HEK293 (cell line): ENCODE measurements at regions not wholly inside any gene's neighbourhood (a gene's known extent, or its start where the extent isn't known, plus 50 kb on each side); places are given as distances from the start of the nearest gene placed in this dataset.
"Not testable (repeated sequence)": the region's sequence is repeated elsewhere in the genome, so short reads cannot be mapped to it uniquely, and the experiment has no call there.

Experiments
- CTCF ChIA-PET: fragments of 350-600 bp; formaldehyde crosslinking; extraction: SDS; loops from one replicate; lab custom pipeline; 2021; ENCODE audit warnings: antibody characterized with exemption; lab: Yijun Ruan, JAX
- POLR2A ChIA-PET: fragments of 300-600 bp; formaldehyde crosslinking; extraction: SDS; loops from one replicate; lab custom pipeline; 2020; ENCODE audit warnings: antibody characterized with exemption, inconsistent platforms; lab: Yijun Ruan, JAX
- H3K27ac ChIP-seq: fragments of 200-500 bp; sonication (Bioruptor generic); 2 replicates; pipeline ENCODE4 v1.5.1; 2014; ENCODE audit warnings: low read depth, low read length, control low read depth, inconsistent platforms; ENCODE audit errors: extremely low read depth
- H3K36me3 ChIP-seq, 2 experiments: fragments of 200-500 bp in 1 of 2; sonication (Bioruptor generic) in 1 of 2; 1 replicate in 1 of 2; 2 replicates in 1 of 2; pipeline ENCODE4 v1.5.1; 2014 to 2017; ENCODE audit warnings: inconsistent platforms in 2 of 2, low read length in 2 of 2; ENCODE audit not compliant: control insufficient read depth in 2 of 2, insufficient read depth in 1 of 2
- H3K4me1 ChIP-seq: fragments of 200-500 bp; sonication (Bioruptor generic); 2 replicates; pipeline ENCODE4 v1.5.1; 2014; ENCODE audit warnings: mild to moderate bottlenecking, low read length, inconsistent platforms; ENCODE audit not compliant: control insufficient read depth, insufficient read depth
- H3K4me3 ChIP-seq: 2 replicates; pipeline ENCODE4 v1.5.1; 2011; ENCODE audit warnings: low read depth, mild to moderate bottlenecking, control low read depth, low read length, moderate library complexity
- H3K9me3 ChIP-seq: fragments of 200-500 bp; sonication (Bioruptor generic); 2 replicates; pipeline ENCODE4 v1.5.1; 2014; ENCODE audit warnings: low read depth, low read length, inconsistent platforms; ENCODE audit not compliant: control insufficient read depth, insufficient read depth
- FEZF1 ChIP-seq: fragments of 450-650 bp; formaldehyde crosslinking; IDR thresholded peaks from 2 replicates; pipeline ENCODE4 v1.5.1; 2016; ENCODE audit warnings: missing biosample characterization, missing genetic modification characterization
- GLIS1 ChIP-seq: fragments of 450-650 bp; formaldehyde crosslinking; IDR thresholded peaks from 2 replicates; pipeline ENCODE4 v1.5.1; 2016; ENCODE audit warnings: missing biosample characterization, missing genetic modification characterization
- HOXC10 ChIP-seq: sonication (generic); formaldehyde crosslinking; IDR thresholded peaks from 2 replicates; pipeline ENCODE4 v1.8.1; 2023; ENCODE audit warnings: mild to moderate bottlenecking, missing genetic modification reagents
- IKZF3 ChIP-seq: fragments of 450-650 bp; IDR thresholded peaks from 2 replicates; pipeline ENCODE4 v1.5.0; 2018; ENCODE audit warnings: missing biosample characterization, mild to moderate bottlenecking, missing genetic modification characterization, moderate library complexity
- MEIS1 ChIP-seq: sonication (generic); formaldehyde crosslinking; IDR thresholded peaks from 2 replicates; pipeline ENCODE4 v1.8.1; 2022; ENCODE audit warnings: missing genetic modification reagents, mild to moderate bottlenecking, borderline replicate concordance
- TCF7L2 ChIP-seq: IDR thresholded peaks from 2 replicates; pipeline ENCODE4 v1.6.1; 2011; ENCODE audit warnings: low read depth, mild to moderate bottlenecking, inconsistent platforms, low read length, moderate library complexity, borderline replicate concordance
- ZBTB17 ChIP-seq: fragments of 450-650 bp; formaldehyde crosslinking; IDR thresholded peaks from 2 replicates; pipeline ENCODE4 v1.5.1; 2016; ENCODE audit warnings: missing biosample characterization, missing genetic modification characterization
- ZIC2 ChIP-seq: fragments of 450-650 bp; formaldehyde crosslinking; IDR thresholded peaks from 2 replicates; pipeline ENCODE4 v1.5.1; 2016; ENCODE audit warnings: missing biosample characterization, missing genetic modification characterization
- ZNF10 ChIP-seq: fragments of 450-650 bp; formaldehyde crosslinking; IDR thresholded peaks from 2 replicates; pipeline ENCODE4 v1.5.1; 2017; ENCODE audit warnings: missing biosample characterization, missing genetic modification characterization
- ZNF18 ChIP-seq: fragments of 450-650 bp; formaldehyde crosslinking; IDR thresholded peaks from 2 replicates; pipeline ENCODE4 v1.5.1; 2016; ENCODE audit warnings: missing biosample characterization, missing genetic modification characterization
- ZNF202 ChIP-seq: fragments of 450-650 bp; formaldehyde crosslinking; IDR thresholded peaks from 2 replicates; pipeline ENCODE4 v1.5.1; 2016; ENCODE audit warnings: missing biosample characterization, missing genetic modification characterization, borderline replicate concordance
- ZNF214 ChIP-seq: fragments of 450-650 bp; formaldehyde crosslinking; IDR thresholded peaks from 2 replicates; pipeline ENCODE4 v1.5.1; 2017; ENCODE audit warnings: missing biosample characterization, mild to moderate bottlenecking, missing genetic modification characterization, borderline replicate concordance
- ZNF23 ChIP-seq: fragments of 450-650 bp; formaldehyde crosslinking; IDR thresholded peaks from 2 replicates; pipeline ENCODE4 v1.5.1; 2016; ENCODE audit warnings: missing biosample characterization, missing genetic modification characterization, borderline replicate concordance
- ZNF26 ChIP-seq: fragments of 450-650 bp; formaldehyde crosslinking; IDR thresholded peaks from 2 replicates; pipeline ENCODE4 v1.5.1; 2016; ENCODE audit warnings: missing biosample characterization, missing genetic modification characterization
- ZNF280D ChIP-seq: fragments of 450-650 bp; formaldehyde crosslinking; IDR thresholded peaks from 2 replicates; pipeline ENCODE4 v1.5.1; 2016; ENCODE audit warnings: missing biosample characterization, missing genetic modification characterization
- ZNF335 ChIP-seq: fragments of 450-650 bp; formaldehyde crosslinking; conservative IDR thresholded peaks from 2 replicates; pipeline ENCODE4 v1.5.1; 2016; ENCODE audit warnings: missing biosample characterization, missing genetic modification characterization
- ZNF366 ChIP-seq: fragments of 450-650 bp; formaldehyde crosslinking; conservative IDR thresholded peaks from 2 replicates; pipeline ENCODE4 v1.5.1; 2016; ENCODE audit warnings: missing biosample characterization, missing genetic modification characterization
- ZNF416 ChIP-seq: fragments of 450-650 bp; formaldehyde crosslinking; IDR thresholded peaks from 2 replicates; pipeline ENCODE4 v1.5.1; 2016; ENCODE audit warnings: missing biosample characterization, missing genetic modification characterization
- ZNF473 ChIP-seq: fragments of 450-650 bp; formaldehyde crosslinking; IDR thresholded peaks from 2 replicates; pipeline ENCODE4 v1.5.1; 2017; ENCODE audit warnings: missing biosample characterization, missing genetic modification characterization
- ZNF530 ChIP-seq: fragments of 450-650 bp; formaldehyde crosslinking; IDR thresholded peaks from 2 replicates; pipeline ENCODE4 v1.5.1; 2016; ENCODE audit warnings: low read depth, missing biosample characterization, missing genetic modification characterization
- ZNF645 ChIP-seq: fragments of 450-650 bp; formaldehyde crosslinking; IDR thresholded peaks from 2 replicates; pipeline ENCODE4; 2016; ENCODE audit warnings: missing biosample characterization, missing genetic modification characterization
- ZNF654 ChIP-seq: fragments of 450-650 bp; formaldehyde crosslinking; IDR thresholded peaks from 2 replicates; pipeline ENCODE4 v1.5.1; 2016; ENCODE audit warnings: low read depth, missing biosample characterization, missing genetic modification characterization
- ZNF701 ChIP-seq: fragments of 450-650 bp; formaldehyde crosslinking; IDR thresholded peaks from 2 replicates; pipeline ENCODE4 v1.5.1; 2016; ENCODE audit warnings: missing biosample characterization, missing genetic modification characterization
- ZNF747 ChIP-seq: fragments of 450-650 bp; formaldehyde crosslinking; IDR thresholded peaks from 2 replicates; pipeline ENCODE4 v1.5.1; 2016; ENCODE audit warnings: missing biosample characterization, missing genetic modification characterization
- ZNF768 ChIP-seq: fragments of 450-650 bp; formaldehyde crosslinking; IDR thresholded peaks from 2 replicates; pipeline ENCODE4 v1.5.1; 2018; ENCODE audit warnings: missing biosample characterization, mild to moderate bottlenecking, missing genetic modification characterization

GRCh38 chr5:138635265-138635664 is 60.1 kb upstream of the HSPA9 start:
- peak; percentile 36; the same call in 1 of the 2 replicates for TF ChIP-seq ZBTB17 (tag by site-specific recombination)
- TF ChIP-seq ZNF473 (tag by site-specific recombination) = no peak
- no peak for TF ChIP-seq ZNF416 (tag by site-specific recombination)
- TF ChIP-seq FEZF1 (tag by site-specific recombination) = peak; percentile 48
- POLR2A ChIA-PET = no interaction called here
- Histone ChIP-seq H3K27ac (no peak overlapping the region), H3K4me1 (no peaks in the 10 kb centered on the region), H3K9me3 (no peaks in the 10 kb centered on the region), H3K36me3 (no peaks in the 10 kb centered on the region), H3K4me3 (no peak overlapping the region)
- CTCF ChIA-PET = no interaction called here

- H3K9me3 ChIP-seq, H3K4me3 ChIP-seq, H3K4me1 ChIP-seq, H3K27ac ChIP-seq, POLR2A ChIA-PET, H3K36me3 ChIP-seq: not testable (repeated sequence)
- TF ChIP-seq ZNF366 (tag by site-specific recombination) = peak; percentile 72
- CTCF ChIA-PET = interaction anchor here (0.6 kb wide), 1 partner anchor 37 kb away, joined by 3 read pairs; no protein-coding TSS in a partner anchor
Observed at GRCh38 chr5:138634804-138635203, 59.6 kb upstream of the HSPA9 start.

- no peaks in the 10 kb centered on the region for H3K4me1 ChIP-seq
- H3K4me3 ChIP-seq = no peak overlapping the region
- POLR2A ChIA-PET = no interaction called here
- H3K36me3 ChIP-seq = no peaks in the 10 kb centered on the region
- no peak overlapping the region for H3K27ac ChIP-seq
- no peaks in the 10 kb centered on the region for H3K9me3 ChIP-seq
- CTCF ChIA-PET = interaction anchor here (0.6 to 1.8 kb wide), 3 partner anchors 54 to 188 kb away, joined by 3 to 5 read pairs (median 5); no protein-coding TSS in a partner anchor
- no peak for TF ChIP-seq ZNF280D (tag by site-specific recombination)
- TF ChIP-seq ZNF747 (tag by site-specific recombination) = no peak
- TF ChIP-seq ZNF202 (tag by site-specific recombination) = no peak
- peak; percentile 89 for TF ChIP-seq IKZF3 (tag by site-specific recombination)
- no peak for TF ChIP-seq ZNF645 (tag by site-specific recombination)
- TF ChIP-seq ZNF335 (tag by site-specific recombination) = peak; percentile 77
- no peak for TF ChIP-seq MEIS1 (CRISPR knock-in tag)
- TF ChIP-seq GLIS1 (tag by site-specific recombination) = peak; percentile 50
- no peak for TF ChIP-seq ZNF26 (tag by site-specific recombination)
- TF ChIP-seq ZNF530 (tag by site-specific recombination) = no peak
- TF ChIP-seq ZNF214 (tag by site-specific recombination) = no peak
- TF ChIP-seq ZNF10 (tag by site-specific recombination) = no peak
- TF ChIP-seq ZIC2 = no peak
- TF ChIP-seq ZNF18 (tag by site-specific recombination) = no peak
- no peak for TF ChIP-seq ZNF768 (tag by site-specific recombination)
- no peak for TF ChIP-seq TCF7L2
- TF ChIP-seq HOXC10 (CRISPR knock-in tag) = no peak
- TF ChIP-seq ZNF654 (tag by site-specific recombination) = no peak
- TF ChIP-seq ZNF23 (tag by site-specific recombination) = no peak
- no peak for TF ChIP-seq ZNF701 (tag by site-specific recombination)
Observed at GRCh38 chr5:138632900-138633489, 57.8 kb upstream of the HSPA9 start.
